BJ (cell line): ENCODE measurements at regions not wholly inside any gene's neighbourhood (a gene's known extent, or its start where the extent isn't known, plus 50 kb on each side); places are given as distances from the start of the nearest gene placed in this dataset.

Experiments
- CTCF ChIA-PET: fragments of 350-600 bp; formaldehyde crosslinking; extraction: SDS; loops from one replicate; lab custom pipeline; 2021; ENCODE audit warnings: antibody characterized with exemption, inconsistent platforms; lab: Yijun Ruan, JAX
- POLR2A ChIA-PET: fragments of 300-600 bp; sonication (Branson Sonifier 250); formaldehyde crosslinking; extraction: SDS; loops from one replicate; lab custom pipeline; 2021; ENCODE audit warnings: antibody characterized with exemption; lab: Charles Lee
- DNase-seq: peaks from one replicate; pipeline ENCODE4 v3.0.0-alpha.2; 2011; ENCODE audit warnings: low read depth
- H3K27me3 ChIP-seq: 2 replicates; pipeline ENCODE4 v1.6.0; 2011; ENCODE audit warnings: low read length; ENCODE audit not compliant: control insufficient read depth, insufficient read depth
- H3K36me3 ChIP-seq: 2 replicates; pipeline ENCODE4 v1.5.1; 2011; ENCODE audit warnings: low read length; ENCODE audit not compliant: control insufficient read depth, insufficient read depth
- H3K4me3 ChIP-seq: 2 replicates; pipeline ENCODE4 v1.5.1; 2011; ENCODE audit warnings: low read depth, mild to moderate bottlenecking, control low read depth, low read length
- CTCF ChIP-seq: IDR thresholded peaks from 2 replicates; pipeline ENCODE4 v1.5.1; 2011; ENCODE audit warnings: low read depth, mild to moderate bottlenecking, control low read depth, inconsistent platforms, low read length, moderate library complexity; ENCODE audit not compliant: insufficient read depth

DNA sequence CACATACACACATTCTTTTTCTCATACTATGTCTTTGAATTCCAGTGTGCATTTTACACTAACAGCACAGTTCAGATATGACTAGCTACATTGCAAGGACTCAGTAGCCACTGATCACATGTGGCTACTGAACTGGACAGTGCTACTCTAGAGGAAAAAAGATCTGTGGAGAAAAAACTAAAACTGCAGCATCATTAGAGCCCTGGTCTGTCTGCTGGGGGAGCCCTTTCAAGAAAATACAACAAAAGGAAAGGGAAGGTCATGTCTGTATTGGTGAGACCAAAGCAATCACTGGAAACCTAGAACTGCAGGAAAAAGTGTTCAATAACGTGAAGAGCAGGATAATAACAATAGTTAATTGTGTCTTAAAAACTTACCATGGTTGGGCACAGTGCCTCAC is 132.3 kb upstream of the JARID2 start:
- ChIA-PET CTCF (no interaction called here), POLR2A (no interaction called here)
- DNase-seq = no peak
- H3K4me3 ChIP-seq = no peak overlapping the region
- H3K36me3 ChIP-seq = no peaks in the 10 kb centered on the region
- no peaks in the 10 kb centered on the region for H3K27me3 ChIP-seq
- TF ChIP-seq CTCF = no peak

DNA sequence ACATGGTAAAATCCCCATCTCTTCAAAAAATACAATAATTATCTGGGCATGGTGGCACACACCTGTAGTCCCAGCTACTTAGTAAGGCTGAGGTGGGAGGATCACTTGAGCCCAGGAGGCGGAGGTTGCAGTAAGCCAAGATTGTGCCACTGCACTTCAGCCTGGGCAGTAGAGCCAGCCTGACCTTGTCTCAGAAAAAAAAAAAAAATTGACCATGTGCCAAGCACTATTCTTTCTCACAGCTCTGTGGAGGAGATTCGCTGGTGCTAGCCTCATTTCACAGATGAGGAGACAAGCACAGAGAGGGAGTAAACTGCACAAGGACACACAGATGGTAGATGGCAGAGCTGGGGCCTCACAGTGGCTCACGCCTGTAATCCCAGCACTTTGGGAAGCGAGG is 131.8 kb upstream of the JARID2 start:
- DNase-seq = no peak
- ChIA-PET CTCF (interaction anchor here (0.8 kb wide), 1 partner anchor 34 kb away, joined by 3 read pairs; no protein-coding TSS in a partner anchor), POLR2A (no interaction called here)
- H3K4me3 ChIP-seq = no peak overlapping the region
- H3K36me3 ChIP-seq = no peaks in the 10 kb centered on the region
- no peak for TF ChIP-seq CTCF
- H3K27me3 ChIP-seq = no peaks in the 10 kb centered on the region

DNA sequence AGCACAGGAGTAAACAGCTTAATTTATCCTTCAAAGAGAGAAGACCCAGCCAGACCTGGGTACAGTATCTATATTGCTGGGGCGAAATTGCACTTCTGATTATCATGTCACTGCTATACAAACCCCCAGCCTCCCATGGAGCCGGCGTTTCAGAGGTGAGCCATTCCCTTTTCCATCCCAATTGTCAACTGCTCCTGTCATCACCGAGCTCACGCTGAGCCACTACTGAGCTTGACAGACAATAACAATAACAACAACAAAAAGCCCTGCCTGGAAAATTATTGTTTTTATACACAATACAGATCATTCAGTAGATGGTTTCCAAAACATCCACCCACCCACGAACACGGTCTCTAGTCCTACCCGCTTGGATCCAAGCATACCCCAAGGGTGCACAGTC is 129.0 kb upstream of the JARID2 start:
- Histone ChIP-seq H3K36me3 (no peaks in the 10 kb centered on the region), H3K27me3 (no peaks in the 10 kb centered on the region), H3K4me3 (no peak overlapping the region)
- no peak for TF ChIP-seq CTCF
- ChIA-PET CTCF (interaction anchor here (0.6 kb wide), 1 partner anchor 34 kb away, joined by 3 read pairs; no protein-coding TSS in a partner anchor), POLR2A (no interaction called here)
- DNase-seq = no peak

DNA sequence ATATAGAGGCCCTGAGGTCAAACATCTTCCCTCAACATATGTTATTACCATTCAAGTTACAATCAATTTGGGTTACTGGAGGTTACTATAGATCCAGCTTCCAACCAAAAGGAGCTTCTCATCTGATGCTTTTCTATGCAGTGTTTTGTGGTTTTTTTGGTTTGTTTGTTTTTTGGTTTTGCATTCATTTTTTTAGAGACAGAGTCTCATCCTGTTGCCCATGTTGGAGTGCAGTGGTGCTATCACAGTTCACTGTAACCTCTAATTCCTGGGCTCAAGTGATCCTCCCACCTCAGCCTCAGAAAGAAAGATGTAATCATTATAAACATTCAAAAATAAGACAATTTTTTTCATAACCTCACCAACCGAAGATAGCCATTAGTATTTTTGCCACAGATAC is 124.4 kb upstream of the JARID2 start:
- Histone ChIP-seq H3K4me3 (no peak overlapping the region), H3K27me3 (no peaks in the 10 kb centered on the region), H3K36me3 (no peaks in the 10 kb centered on the region)
- CTCF ChIA-PET = no interaction called here
- DNase-seq = no peak
- no peak for TF ChIP-seq CTCF
- POLR2A ChIA-PET = no interaction called here

DNA sequence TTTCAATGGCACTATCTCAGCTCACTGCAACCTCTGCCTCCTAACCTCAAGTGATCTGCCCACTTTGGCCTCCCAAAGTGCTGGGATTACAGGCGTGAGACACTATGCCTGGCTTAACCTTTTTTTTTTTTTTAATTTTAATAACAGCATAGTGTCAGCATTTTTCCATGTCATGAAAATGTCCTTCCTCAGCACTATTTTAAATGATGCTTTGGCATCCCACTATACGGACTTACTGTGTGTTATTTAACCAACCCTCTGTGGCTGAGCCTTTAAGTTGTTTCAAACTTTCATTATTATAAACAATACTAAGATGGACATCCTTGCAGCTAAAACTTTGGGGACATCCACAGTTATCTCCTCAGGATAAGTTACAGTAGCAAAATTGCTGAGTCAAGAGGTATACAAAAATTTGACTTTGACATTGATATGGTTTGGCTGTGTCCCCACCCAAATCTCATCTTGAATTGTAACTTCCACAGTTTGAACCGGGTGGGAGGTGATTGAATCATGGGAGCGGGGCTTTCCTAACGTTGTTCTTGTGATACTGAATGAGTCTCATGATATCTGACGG is 123.8 kb upstream of the JARID2 start:
- no peak for DNase-seq
- Histone ChIP-seq H3K4me3 (no peak overlapping the region), H3K36me3 (no peaks in the 10 kb centered on the region), H3K27me3 (no peaks in the 10 kb centered on the region)
- ChIA-PET POLR2A (no interaction called here), CTCF (no interaction called here)
- TF ChIP-seq CTCF = no peak
